Right lobe of liver (tissue), 6 donors: ENCODE measurements at regions not wholly inside any gene's neighbourhood (a gene's known extent, or its start where the extent isn't known, plus 50 kb on each side); places are given as distances from the start of the nearest gene placed in this dataset.

ENCODE experiments used
- ATAC-seq, 4 donors: fragments of 200-7000 bp; cut with Tn5 transposase; one replicate each; pipeline ENCODE4 v1.9.1; 2020; ENCODE audit warnings: mild to moderate bottlenecking in 4 of 4, moderate library complexity in 4 of 4
- DNase-seq, 3 donors: peaks; one replicate each; pipeline ENCODE4 v3.0.0-alpha.2; 2020
- H3K27ac ChIP-seq, 3 donors: fragments of 200-600 bp; one replicate each; pipeline ENCODE4 v1.8.0; 2022
- H3K27me3 ChIP-seq, 2 donors: fragments of 200-600 bp; one replicate each; pipeline ENCODE4 v1.8.0; 2022
- H3K36me3 ChIP-seq, 4 donors: fragments of 200-600 bp; sonication (generic) in 1 of 4; one replicate each; pipeline versions ENCODE4 v1.5.1 to v1.8.0; 2017 to 2022; ENCODE audit warnings: control low read depth in 1 of 4
- H3K4me1 ChIP-seq, 4 donors: fragments of 200-600 bp; sonication (generic) in 1 of 4; one replicate each; pipeline versions ENCODE4 v1.5.1 to v1.8.0; 2017 to 2022; ENCODE audit warnings: control low read depth in 1 of 4
- H3K4me3 ChIP-seq, 3 donors: fragments of 200-600 bp; one replicate each; pipeline ENCODE4 v1.8.0; 2022
- H3K9me3 ChIP-seq, 4 donors: fragments of 200-600 bp; sonication (generic) in 1 of 4; one replicate each; pipeline versions ENCODE4 v1.5.1 to v1.8.0; 2017 to 2022; ENCODE audit warnings: control low read depth in 1 of 4
- POLR2A ChIP-seq: fragments of 450-650 bp; IDR thresholded peaks from one replicate; pipeline ENCODE4 v1.6.1; 2017; ENCODE audit warnings: antibody characterized with exemption, mild to moderate bottlenecking
- WGBS: methylation state at CpG from one replicate; pipeline ENCODE4 v1.1.6; 2018; ENCODE audit warnings: low coverage, low lambda C conversion rate; ENCODE audit not compliant: insufficient coverage; ENCODE audit errors: missing lambda C conversion rate; 5-methylcytosine and 5-hydroxymethylcytosine counted together
- intact Hi-C, 2 donors: fragments of 100-400 bp; cut with DNase I; formaldehyde crosslinking; loops; one replicate each; pipeline versions ENCODE4 v1.11.2 to v1.14.1; 2022
- TF ChIP-seq, protein P1 (sequence below), 4 donors: fragments of 200-600 bp in 3 of 4; fragments of 450-650 bp in 1 of 4; IDR thresholded peaks; one replicate each; pipeline versions ENCODE4 v1.5.1 to v1.8.0; 2016 to 2022; ENCODE audit warnings: antibody characterized with exemption in 4 of 4, mild to moderate bottlenecking in 2 of 4
- donor health status: DM: no; HTN: yes; CAD: no.
- donor health status: DM: no; HTN: no; CAD: no.
- donor health status: DM: no; HTN: no; CAD: no.
- donor health status: DM: no; HTN: yes; CAD: no.
- donor health status: DM: no; HTN: yes; CAD: no.

GRCh38 chr2:11009176-11009575 lies 97.4 kb downstream of the KCNF1 start:
- 80% methylated on average over 3 of the region's 3 CpGs for WGBS
- TF ChIP-seq, protein P1, sequence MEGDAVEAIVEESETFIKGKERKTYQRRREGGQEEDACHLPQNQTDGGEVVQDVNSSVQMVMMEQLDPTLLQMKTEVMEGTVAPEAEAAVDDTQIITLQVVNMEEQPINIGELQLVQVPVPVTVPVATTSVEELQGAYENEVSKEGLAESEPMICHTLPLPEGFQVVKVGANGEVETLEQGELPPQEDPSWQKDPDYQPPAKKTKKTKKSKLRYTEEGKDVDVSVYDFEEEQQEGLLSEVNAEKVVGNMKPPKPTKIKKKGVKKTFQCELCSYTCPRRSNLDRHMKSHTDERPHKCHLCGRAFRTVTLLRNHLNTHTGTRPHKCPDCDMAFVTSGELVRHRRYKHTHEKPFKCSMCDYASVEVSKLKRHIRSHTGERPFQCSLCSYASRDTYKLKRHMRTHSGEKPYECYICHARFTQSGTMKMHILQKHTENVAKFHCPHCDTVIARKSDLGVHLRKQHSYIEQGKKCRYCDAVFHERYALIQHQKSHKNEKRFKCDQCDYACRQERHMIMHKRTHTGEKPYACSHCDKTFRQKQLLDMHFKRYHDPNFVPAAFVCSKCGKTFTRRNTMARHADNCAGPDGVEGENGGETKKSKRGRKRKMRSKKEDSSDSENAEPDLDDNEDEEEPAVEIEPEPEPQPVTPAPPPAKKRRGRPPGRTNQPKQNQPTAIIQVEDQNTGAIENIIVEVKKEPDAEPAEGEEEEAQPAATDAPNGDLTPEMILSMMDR (IDR thresholded peaks at IDR 0.05), result no peak
- TF ChIP-seq POLR2A, result no peak
- ATAC-seq, result no peak
- H3K9me3 ChIP-seq, result no peaks in the 10 kb centered on the region
- H3K27ac ChIP-seq, result no peak overlapping the region
- no peaks in the 10 kb centered on the region for H3K4me1 ChIP-seq
- no peaks in the 10 kb centered on the region for H3K36me3 ChIP-seq
- no peak overlapping the region for H3K4me3 ChIP-seq
- no peaks in the 10 kb centered on the region for H3K27me3 ChIP-seq
- intact Hi-C loops, result no loop called here
- no peak for DNase-seq

GRCh38 chr2:11009891-11010290 lies 98.2 kb downstream of the KCNF1 start:
- DNase-seq, result no peak
- Histone ChIP-seq H3K4me3 (no peak overlapping the region), H3K36me3 (no peaks in the 10 kb centered on the region), H3K27me3 (no peaks in the 10 kb centered on the region), H3K4me1 (no peaks in the 10 kb centered on the region), H3K9me3 (no peaks in the 10 kb centered on the region), H3K27ac (no peak overlapping the region)
- intact Hi-C loops, result no loop called here
- TF ChIP-seq POLR2A, result no peak
- TF ChIP-seq, protein P1 (IDR thresholded peaks at IDR 0.05), result no peak
- no peak for ATAC-seq
- 70% methylated on average over 5 of the region's 6 CpGs for WGBS

DNA sequence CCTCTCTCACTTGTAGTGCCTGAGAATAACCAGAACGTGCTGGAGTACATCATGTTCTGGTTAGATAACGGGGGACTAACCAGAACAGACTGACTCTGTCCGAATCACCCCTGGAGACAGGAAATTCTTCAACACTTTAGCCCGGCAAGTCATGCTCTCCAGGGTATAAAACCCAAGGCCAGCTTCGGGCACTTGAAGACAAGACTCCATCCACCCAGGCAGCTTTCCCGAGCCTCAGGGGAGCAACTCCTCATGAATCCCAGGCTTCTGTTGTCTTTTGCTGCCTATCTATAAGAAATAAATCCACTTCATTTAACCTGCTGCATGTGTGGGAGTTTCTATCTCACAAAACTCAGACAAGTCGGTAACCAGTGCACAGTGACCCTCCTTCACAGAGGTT lies 99.6 kb downstream of the KCNF1 start:
- no peak for TF ChIP-seq POLR2A
- TF ChIP-seq, protein P1 (IDR thresholded peaks at IDR 0.05), result no peak
- no peaks in the 10 kb centered on the region for H3K4me1 ChIP-seq
- WGBS, result 85% methylated on average over 6 of the region's 7 CpGs
- no peaks in the 10 kb centered on the region for H3K9me3 ChIP-seq
- H3K27me3 ChIP-seq, result no peaks in the 10 kb centered on the region
- no peaks in the 10 kb centered on the region for H3K36me3 ChIP-seq
- DNase-seq (no peak), ATAC-seq (no peak)
- H3K4me3 ChIP-seq, result no peak overlapping the region
- intact Hi-C loops, result no loop called here
- H3K27ac ChIP-seq, result no peak overlapping the region

DNA sequence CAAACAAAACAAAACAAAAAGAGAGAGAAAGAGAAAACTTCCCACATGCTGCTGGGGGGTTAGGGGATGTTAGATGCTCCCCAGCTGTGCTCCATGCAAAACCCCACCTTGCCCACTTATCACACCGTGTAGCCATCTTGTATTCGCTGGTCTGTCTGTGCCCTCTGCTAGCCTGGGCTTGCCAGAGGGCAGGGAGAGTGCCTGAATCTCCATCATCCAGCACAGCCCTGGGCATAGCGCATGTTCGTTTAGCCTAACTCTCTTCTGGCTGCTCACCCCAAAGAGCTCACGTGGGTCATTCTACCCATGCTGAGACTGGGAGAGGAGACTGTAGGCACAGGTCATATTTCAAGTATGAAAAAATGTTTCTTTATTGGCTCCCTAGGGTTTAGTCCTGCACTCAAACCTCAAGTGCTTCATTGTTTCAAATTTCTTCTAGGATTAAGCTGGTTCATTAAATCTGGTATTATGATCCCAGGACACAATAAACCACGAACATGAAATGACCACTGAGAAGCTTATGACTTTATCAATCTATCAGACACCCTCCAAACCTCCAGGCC lies 100.5 kb downstream of the KCNF1 start:
- no peaks in the 10 kb centered on the region for H3K9me3 ChIP-seq
- peak in 1 of 3 donors; percentile 18 for DNase-seq
- TF ChIP-seq, protein P1 (IDR thresholded peaks at IDR 0.05), result no peak
- TF ChIP-seq POLR2A, result no peak
- 49% methylated on average over 3 of the region's 6 CpGs for WGBS
- no peak overlapping the region for H3K4me3 ChIP-seq
- no peaks in the 10 kb centered on the region for H3K36me3 ChIP-seq
- no peaks in the 10 kb centered on the region for H3K4me1 ChIP-seq
- H3K27ac ChIP-seq, result no peak overlapping the region
- intact Hi-C loops, result no loop called here
- no peak for ATAC-seq
- H3K27me3 ChIP-seq, result no peaks in the 10 kb centered on the region

DNA sequence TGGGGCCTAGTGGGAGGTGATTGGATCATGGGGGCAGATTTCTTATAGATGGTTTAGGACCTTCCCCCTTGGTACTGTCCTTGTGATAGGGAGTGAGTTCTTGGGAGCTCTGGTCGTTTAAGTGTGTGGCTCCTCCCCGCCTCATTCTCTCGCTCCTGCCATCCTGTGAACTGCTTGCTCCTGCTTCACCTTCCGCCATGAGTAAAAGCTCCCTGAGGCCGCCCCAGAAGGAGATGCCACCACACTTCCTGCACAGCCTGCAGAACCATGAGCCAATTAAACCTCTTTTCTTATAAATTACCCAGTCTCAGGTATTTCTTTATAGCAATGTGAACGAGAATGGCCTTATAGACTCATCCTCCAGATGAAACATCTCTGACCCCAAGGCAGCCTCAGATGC lies 101.5 kb downstream of the KCNF1 start:
- TF ChIP-seq POLR2A, result no peak
- TF ChIP-seq, protein P1 (IDR thresholded peaks at IDR 0.05), result no peak
- H3K36me3 ChIP-seq, result no peaks in the 10 kb centered on the region
- no peaks in the 10 kb centered on the region for H3K27me3 ChIP-seq
- WGBS, result 76% methylated on average over 5 of the region's 6 CpGs
- no peak overlapping the region for H3K4me3 ChIP-seq
- no peak for DNase-seq
- no peaks in the 10 kb centered on the region for H3K9me3 ChIP-seq
- H3K27ac ChIP-seq, result no peak overlapping the region
- ATAC-seq, result no peak
- intact Hi-C loops, result no loop called here
- H3K4me1 ChIP-seq, result no peaks in the 10 kb centered on the region
